Lower leg skin (tissue), 3 donors: ENCODE measurements at regions not wholly inside any gene's neighbourhood (a gene's known extent, or its start where the extent isn't known, plus 50 kb on each side); places are given as distances from the start of the nearest gene placed in this dataset.

Experiments used
- POLR2A ChIP-seq, 2 donors: fragments of 450-650 bp; IDR thresholded peaks; one replicate each; pipeline ENCODE4 v1.6.1; 2016 to 2017; ENCODE audit warnings: antibody characterized with exemption in 2 of 2, mild to moderate bottlenecking in 1 of 2, moderate library complexity in 1 of 2
- TF ChIP-seq, protein P1 (sequence below), 3 donors: fragments of 450-650 bp; IDR thresholded peaks; one replicate each; pipeline ENCODE4 v1.5.1; 2016; ENCODE audit warnings: antibody characterized with exemption in 3 of 3, mild to moderate bottlenecking in 3 of 3, moderate library complexity in 2 of 3

DNA sequence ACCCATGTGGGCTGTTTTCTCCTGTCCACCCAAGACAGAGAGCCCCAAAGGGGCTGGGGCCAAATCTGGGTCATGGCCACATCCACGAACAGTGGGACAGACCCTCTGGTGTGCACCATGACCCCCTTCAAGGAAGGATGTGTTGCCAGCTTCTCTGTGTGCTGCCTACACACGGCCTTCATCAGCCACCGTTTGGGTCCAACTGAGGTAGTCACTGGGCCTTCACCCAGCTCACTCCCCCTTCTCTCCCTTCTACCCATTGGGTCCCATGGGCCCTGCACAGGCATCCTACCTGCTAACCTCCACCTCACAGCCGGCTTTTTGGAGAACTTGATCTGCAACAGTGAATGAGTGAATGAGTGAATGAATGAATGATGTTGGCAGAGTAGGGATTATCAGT lies 1484.9 kb downstream of the BRD1 start:
- TF ChIP-seq, protein P1, sequence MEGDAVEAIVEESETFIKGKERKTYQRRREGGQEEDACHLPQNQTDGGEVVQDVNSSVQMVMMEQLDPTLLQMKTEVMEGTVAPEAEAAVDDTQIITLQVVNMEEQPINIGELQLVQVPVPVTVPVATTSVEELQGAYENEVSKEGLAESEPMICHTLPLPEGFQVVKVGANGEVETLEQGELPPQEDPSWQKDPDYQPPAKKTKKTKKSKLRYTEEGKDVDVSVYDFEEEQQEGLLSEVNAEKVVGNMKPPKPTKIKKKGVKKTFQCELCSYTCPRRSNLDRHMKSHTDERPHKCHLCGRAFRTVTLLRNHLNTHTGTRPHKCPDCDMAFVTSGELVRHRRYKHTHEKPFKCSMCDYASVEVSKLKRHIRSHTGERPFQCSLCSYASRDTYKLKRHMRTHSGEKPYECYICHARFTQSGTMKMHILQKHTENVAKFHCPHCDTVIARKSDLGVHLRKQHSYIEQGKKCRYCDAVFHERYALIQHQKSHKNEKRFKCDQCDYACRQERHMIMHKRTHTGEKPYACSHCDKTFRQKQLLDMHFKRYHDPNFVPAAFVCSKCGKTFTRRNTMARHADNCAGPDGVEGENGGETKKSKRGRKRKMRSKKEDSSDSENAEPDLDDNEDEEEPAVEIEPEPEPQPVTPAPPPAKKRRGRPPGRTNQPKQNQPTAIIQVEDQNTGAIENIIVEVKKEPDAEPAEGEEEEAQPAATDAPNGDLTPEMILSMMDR (IDR thresholded peaks at IDR 0.05) = no peak
- no peak for TF ChIP-seq POLR2A (IDR thresholded peaks at IDR 0.05)
